CD14-positive monocyte (primary cell): ENCODE measurements at regions not wholly inside any gene's neighbourhood (a gene's known extent, or its start where the extent isn't known, plus 50 kb on each side); places are given as distances from the start of the nearest gene placed in this dataset.

Experiments used
- DNase-seq, 3 donors: peaks; one replicate each; pipeline ENCODE4 v3.0.0-alpha.2; 2011 to 2022
- H2AFZ ChIP-seq: 2 replicates; pipeline ENCODE4 v1.6.0; 2012; ENCODE audit warnings: mild to moderate bottlenecking, low read depth, low read length, inconsistent platforms; ENCODE audit not compliant: insufficient read depth, poor library complexity, severe bottlenecking
- H3K27ac ChIP-seq, 2 donors: 1 replicate in 1 of 2; 2 replicates in 1 of 2; pipeline ENCODE4 v1.5.1; 2012 to 2013; ENCODE audit warnings: low read length in 2 of 2, control low read depth in 1 of 2, inconsistent platforms in 1 of 2, low read depth in 1 of 2, mild to moderate bottlenecking in 1 of 2
- H3K27me3 ChIP-seq, 2 donors: one replicate each; pipeline versions ENCODE4 v1.6.0 to v1.6.1; 2011 to 2013; ENCODE audit warnings: low read length in 2 of 2; ENCODE audit not compliant: control insufficient read depth in 2 of 2, insufficient read depth in 2 of 2
- H3K36me3 ChIP-seq, 2 donors: replicated peaks in 1 of 2; 1 replicate in 1 of 2; 2 replicates in 1 of 2; pipeline versions ENCODE4 v1.5.1 to v1.6.1; 2012 to 2013; ENCODE audit warnings: low read length in 2 of 2, control low read depth in 1 of 2, inconsistent platforms in 1 of 2, mild to moderate bottlenecking in 1 of 2; ENCODE audit not compliant: insufficient read depth in 2 of 2, control insufficient read depth in 1 of 2
- H3K4me1 ChIP-seq, 2 donors: 1 replicate in 1 of 2; 2 replicates in 1 of 2; pipeline versions ENCODE4 v1.5.1 to v1.6.1; 2012 to 2013; ENCODE audit warnings: low read length in 2 of 2, control low read depth in 1 of 2, inconsistent platforms in 1 of 2, mild to moderate bottlenecking in 1 of 2, moderate library complexity in 1 of 2; ENCODE audit not compliant: insufficient read depth in 2 of 2, control insufficient read depth in 1 of 2
- H3K4me2 ChIP-seq: replicated peaks from 2 replicates; pipeline ENCODE3; 2012; ENCODE audit warnings: low read length, moderate library complexity, mild to moderate bottlenecking; ENCODE audit not compliant: poor library complexity, severe bottlenecking; ENCODE audit errors: extremely low read depth
- H3K4me3 ChIP-seq, 3 experiments: fragments of 200-600 bp in 1 of 3; sonication (generic) in 1 of 3; replicated peaks in 1 of 3; 1 replicate in 2 of 3; 2 replicates in 1 of 3; pipeline ENCODE4 v1.5.1; 2011 to 2013; ENCODE audit warnings: low read length in 3 of 3, mild to moderate bottlenecking in 3 of 3, control low read depth in 2 of 3, low read depth in 2 of 3, inconsistent platforms in 1 of 3, moderate library complexity in 1 of 3
- H3K79me2 ChIP-seq: 2 replicates; pipeline ENCODE4 v1.6.0; 2012; ENCODE audit warnings: mild to moderate bottlenecking, control low read depth, inconsistent platforms, low read length, moderate library complexity; ENCODE audit not compliant: insufficient read depth
- H3K9ac ChIP-seq: 2 replicates; pipeline ENCODE4 v1.6.0; 2017; ENCODE audit warnings: low read length, mild to moderate bottlenecking; ENCODE audit not compliant: insufficient read depth, poor library complexity, severe bottlenecking
- H3K9me3 ChIP-seq, 2 donors: replicated peaks in 1 of 2; 1 replicate in 1 of 2; 2 replicates in 1 of 2; pipeline versions ENCODE4 v1.5.1 to v1.6.1; 2012 to 2013; ENCODE audit warnings: low read length in 2 of 2, control low read depth in 1 of 2; ENCODE audit not compliant: control insufficient read depth in 1 of 2, insufficient read depth in 1 of 2
- H4K20me1 ChIP-seq: 2 replicates; pipeline ENCODE4 v1.6.0; 2012; ENCODE audit warnings: mild to moderate bottlenecking, low read length, control low read depth, moderate library complexity; ENCODE audit not compliant: insufficient read depth
- H3K27ac Mint-ChIP-seq, 7 donors: one replicate each; pipeline ENCODE4 v1.8.0; 2020; ENCODE audit warnings: mild to moderate bottlenecking in 7 of 7, mixed read lengths in 7 of 7, moderate library complexity in 6 of 7, inconsistent platforms in 2 of 7
- H3K27me3 Mint-ChIP-seq, 3 donors: one replicate each; pipeline ENCODE4 v1.8.0; 2021 to 2022; ENCODE audit warnings: low read depth in 3 of 3, mild to moderate bottlenecking in 3 of 3, mixed read lengths in 3 of 3, moderate library complexity in 3 of 3, inconsistent platforms in 1 of 3
- H3K36me3 Mint-ChIP-seq, 2 donors: one replicate each; pipeline ENCODE4 v1.8.0; 2020; ENCODE audit warnings: mixed read lengths in 2 of 2, inconsistent platforms in 1 of 2, mild to moderate bottlenecking in 1 of 2
- H3K4me1 Mint-ChIP-seq: one replicate; pipeline ENCODE4 v1.8.0; 2020; ENCODE audit warnings: mild to moderate bottlenecking, mixed read lengths
- H3K4me3 Mint-ChIP-seq, 2 donors: one replicate each; pipeline ENCODE4 v1.8.0; 2020; ENCODE audit warnings: mild to moderate bottlenecking in 2 of 2, mixed read lengths in 2 of 2, moderate library complexity in 1 of 2
- H3K9me3 Mint-ChIP-seq, 7 donors: one replicate each; pipeline ENCODE4 v1.8.0; 2020 to 2022; ENCODE audit warnings: mixed read lengths in 7 of 7, mild to moderate bottlenecking in 6 of 7, moderate library complexity in 6 of 7, inconsistent platforms in 2 of 7
- CTCF ChIP-seq: fragments of 200-600 bp; IDR thresholded peaks from one replicate; pipeline ENCODE4 v1.8.0; 2022; ENCODE audit warnings: antibody characterized with exemption, mild to moderate bottlenecking
- WGBS: methylation state at CpG from one replicate; pipeline ENCODE4 v1.1.5; 2013; ENCODE audit warnings: missing lambda C conversion rate; ENCODE audit not compliant: insufficient coverage; 5-methylcytosine and 5-hydroxymethylcytosine counted together
- intact Hi-C, 2 donors: fragments of 100-400 bp; cut with micrococcal nuclease; formaldehyde crosslinking; loops; one replicate each; pipeline versions ENCODE4 v1.15.0 to v1.15.1; 2023

GRCh38 chr7:79610748-79611304 lies 157.4 kb upstream of the MAGI2 start:
- H3K4me1 ChIP-seq, result no peaks in the 10 kb centered on the region
- no peaks in the 10 kb centered on the region for H3K27me3 Mint-ChIP-seq
- H3K27me3 ChIP-seq, result no peaks in the 10 kb centered on the region
- H3K4me2 ChIP-seq, result no peak overlapping the region
- H2AFZ ChIP-seq, result no peak overlapping the region
- H3K9ac ChIP-seq, result no peak overlapping the region
- DNase-seq, result no peak
- H3K36me3 Mint-ChIP-seq, result no peaks in the 10 kb centered on the region
- no peaks in the 10 kb centered on the region for H3K79me2 ChIP-seq
- TF ChIP-seq CTCF, result no peak
- no peak overlapping the region for H3K27ac ChIP-seq
- no peak overlapping the region for H3K4me3 ChIP-seq
- H3K36me3 ChIP-seq, result no peaks in the 10 kb centered on the region
- H3K4me1 Mint-ChIP-seq, result no peaks in the 10 kb centered on the region
- H3K27ac Mint-ChIP-seq, result no peak overlapping the region
- no peaks in the 10 kb centered on the region for H3K9me3 ChIP-seq
- intact Hi-C loops, result no loop called here
- WGBS, result no CpG with 5 or more reads among the region's 3 CpGs
- H4K20me1 ChIP-seq, result no peaks in the 10 kb centered on the region
- peaks cover 0 to 1% (median 0%) of the 10 kb centered on the region in 7 donors for H3K9me3 Mint-ChIP-seq
- H3K4me3 Mint-ChIP-seq, result no peak overlapping the region

GRCh38 chr7:79610313-79610712 lies 156.8 kb upstream of the MAGI2 start:
- Histone ChIP-seq H3K4me3 (no peak overlapping the region), H3K4me1 (no peaks in the 10 kb centered on the region), H3K79me2 (no peaks in the 10 kb centered on the region), H3K27ac (no peak overlapping the region), H3K9ac (no peak overlapping the region), H3K27me3 (no peaks in the 10 kb centered on the region), H2AFZ (no peak overlapping the region), H3K9me3 (no peaks in the 10 kb centered on the region), H4K20me1 (no peaks in the 10 kb centered on the region), H3K4me2 (no peak overlapping the region), H3K36me3 (no peaks in the 10 kb centered on the region)
- WGBS, result 83% methylated on average over 1 of the region's 1 CpG
- Mint-ChIP-seq H3K36me3 (no peaks in the 10 kb centered on the region), H3K9me3 (peaks cover 0 to 1% (median 0%) of the 10 kb centered on the region in 7 donors), H3K27me3 (no peaks in the 10 kb centered on the region), H3K4me1 (no peaks in the 10 kb centered on the region), H3K27ac (no peak overlapping the region), H3K4me3 (no peak overlapping the region)
- no peak for DNase-seq
- intact Hi-C loops, result no loop called here
- no peak for TF ChIP-seq CTCF
